CD14-positive monocyte (primary cell): ENCODE measurements at regions not wholly inside any gene's neighbourhood (a gene's known extent, or its start where the extent isn't known, plus 50 kb on each side); places are given as distances from the start of the nearest gene placed in this dataset.

Source experiments
- DNase-seq, 3 donors: peaks; one replicate each; pipeline ENCODE4 v3.0.0-alpha.2; 2011 to 2022
- H2AFZ ChIP-seq: 2 replicates; pipeline ENCODE4 v1.6.0; 2012; ENCODE audit warnings: mild to moderate bottlenecking, low read depth, low read length, inconsistent platforms; ENCODE audit not compliant: insufficient read depth, poor library complexity, severe bottlenecking
- H3K27ac ChIP-seq, 2 donors: 1 replicate in 1 of 2; 2 replicates in 1 of 2; pipeline ENCODE4 v1.5.1; 2012 to 2013; ENCODE audit warnings: low read length in 2 of 2, control low read depth in 1 of 2, inconsistent platforms in 1 of 2, low read depth in 1 of 2, mild to moderate bottlenecking in 1 of 2
- H3K27me3 ChIP-seq, 2 donors: one replicate each; pipeline versions ENCODE4 v1.6.0 to v1.6.1; 2011 to 2013; ENCODE audit warnings: low read length in 2 of 2; ENCODE audit not compliant: control insufficient read depth in 2 of 2, insufficient read depth in 2 of 2
- H3K36me3 ChIP-seq, 2 donors: replicated peaks in 1 of 2; 1 replicate in 1 of 2; 2 replicates in 1 of 2; pipeline versions ENCODE4 v1.5.1 to v1.6.1; 2012 to 2013; ENCODE audit warnings: low read length in 2 of 2, control low read depth in 1 of 2, inconsistent platforms in 1 of 2, mild to moderate bottlenecking in 1 of 2; ENCODE audit not compliant: insufficient read depth in 2 of 2, control insufficient read depth in 1 of 2
- H3K4me1 ChIP-seq, 2 donors: 1 replicate in 1 of 2; 2 replicates in 1 of 2; pipeline versions ENCODE4 v1.5.1 to v1.6.1; 2012 to 2013; ENCODE audit warnings: low read length in 2 of 2, control low read depth in 1 of 2, inconsistent platforms in 1 of 2, mild to moderate bottlenecking in 1 of 2, moderate library complexity in 1 of 2; ENCODE audit not compliant: insufficient read depth in 2 of 2, control insufficient read depth in 1 of 2
- H3K4me2 ChIP-seq: replicated peaks from 2 replicates; pipeline ENCODE3; 2012; ENCODE audit warnings: low read length, moderate library complexity, mild to moderate bottlenecking; ENCODE audit not compliant: poor library complexity, severe bottlenecking; ENCODE audit errors: extremely low read depth
- H3K4me3 ChIP-seq, 3 experiments: fragments of 200-600 bp in 1 of 3; sonication (generic) in 1 of 3; replicated peaks in 1 of 3; 1 replicate in 2 of 3; 2 replicates in 1 of 3; pipeline ENCODE4 v1.5.1; 2011 to 2013; ENCODE audit warnings: low read length in 3 of 3, mild to moderate bottlenecking in 3 of 3, control low read depth in 2 of 3, low read depth in 2 of 3, inconsistent platforms in 1 of 3, moderate library complexity in 1 of 3
- H3K79me2 ChIP-seq: 2 replicates; pipeline ENCODE4 v1.6.0; 2012; ENCODE audit warnings: mild to moderate bottlenecking, control low read depth, inconsistent platforms, low read length, moderate library complexity; ENCODE audit not compliant: insufficient read depth
- H3K9ac ChIP-seq: 2 replicates; pipeline ENCODE4 v1.6.0; 2017; ENCODE audit warnings: low read length, mild to moderate bottlenecking; ENCODE audit not compliant: insufficient read depth, poor library complexity, severe bottlenecking
- H3K9me3 ChIP-seq, 2 donors: replicated peaks in 1 of 2; 1 replicate in 1 of 2; 2 replicates in 1 of 2; pipeline versions ENCODE4 v1.5.1 to v1.6.1; 2012 to 2013; ENCODE audit warnings: low read length in 2 of 2, control low read depth in 1 of 2; ENCODE audit not compliant: control insufficient read depth in 1 of 2, insufficient read depth in 1 of 2
- H4K20me1 ChIP-seq: 2 replicates; pipeline ENCODE4 v1.6.0; 2012; ENCODE audit warnings: mild to moderate bottlenecking, low read length, control low read depth, moderate library complexity; ENCODE audit not compliant: insufficient read depth
- H3K27ac Mint-ChIP-seq, 7 donors: one replicate each; pipeline ENCODE4 v1.8.0; 2020; ENCODE audit warnings: mild to moderate bottlenecking in 7 of 7, mixed read lengths in 7 of 7, moderate library complexity in 6 of 7, inconsistent platforms in 2 of 7
- H3K27me3 Mint-ChIP-seq, 3 donors: one replicate each; pipeline ENCODE4 v1.8.0; 2021 to 2022; ENCODE audit warnings: low read depth in 3 of 3, mild to moderate bottlenecking in 3 of 3, mixed read lengths in 3 of 3, moderate library complexity in 3 of 3, inconsistent platforms in 1 of 3
- H3K36me3 Mint-ChIP-seq, 2 donors: one replicate each; pipeline ENCODE4 v1.8.0; 2020; ENCODE audit warnings: mixed read lengths in 2 of 2, inconsistent platforms in 1 of 2, mild to moderate bottlenecking in 1 of 2
- H3K4me1 Mint-ChIP-seq: one replicate; pipeline ENCODE4 v1.8.0; 2020; ENCODE audit warnings: mild to moderate bottlenecking, mixed read lengths
- H3K4me3 Mint-ChIP-seq, 2 donors: one replicate each; pipeline ENCODE4 v1.8.0; 2020; ENCODE audit warnings: mild to moderate bottlenecking in 2 of 2, mixed read lengths in 2 of 2, moderate library complexity in 1 of 2
- H3K9me3 Mint-ChIP-seq, 7 donors: one replicate each; pipeline ENCODE4 v1.8.0; 2020 to 2022; ENCODE audit warnings: mixed read lengths in 7 of 7, mild to moderate bottlenecking in 6 of 7, moderate library complexity in 6 of 7, inconsistent platforms in 2 of 7
- WGBS: methylation state at CpG from one replicate; pipeline ENCODE4 v1.1.5; 2013; ENCODE audit warnings: missing lambda C conversion rate; ENCODE audit not compliant: insufficient coverage; 5-methylcytosine and 5-hydroxymethylcytosine counted together
- intact Hi-C, 2 donors: fragments of 100-400 bp; cut with micrococcal nuclease; formaldehyde crosslinking; loops; one replicate each; pipeline versions ENCODE4 v1.15.0 to v1.15.1; 2023
- TF ChIP-seq, protein P1 (sequence below): fragments of 200-600 bp; IDR thresholded peaks from one replicate; pipeline ENCODE4 v1.8.0; 2022; ENCODE audit warnings: antibody characterized with exemption, mild to moderate bottlenecking

DNA sequence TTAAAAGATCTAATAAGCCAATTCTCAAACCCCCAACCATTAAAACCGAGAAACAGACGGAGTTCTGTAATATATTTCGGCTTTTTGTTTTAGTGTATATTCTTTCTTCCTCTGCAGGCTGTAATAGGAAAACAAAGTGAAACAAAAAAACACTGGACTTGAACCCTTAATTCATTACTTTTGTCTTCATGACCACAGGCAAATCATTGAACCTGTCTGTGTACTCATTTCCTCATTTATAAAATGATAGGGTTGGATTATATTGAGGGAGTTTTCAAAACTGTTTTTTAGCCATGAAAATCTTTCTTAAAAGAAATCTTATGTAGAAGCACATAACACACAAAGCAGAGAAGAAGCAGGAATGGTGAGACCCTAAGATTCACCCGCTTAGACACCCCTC, 278.8 kb downstream of the CD83 start:
- intact Hi-C loops, result no loop called here
- peaks cover 0 to 4% (median 1%) of the 10 kb centered on the region in 7 donors for H3K9me3 Mint-ChIP-seq
- peaks cover 10% of the 10 kb centered on the region for H3K4me1 Mint-ChIP-seq
- no peak overlapping the region for H2AFZ ChIP-seq
- peaks cover 0 to 3% of the 10 kb centered on the region in 2 donors for H3K4me1 ChIP-seq
- H3K9me3 ChIP-seq, result no peaks in the 10 kb centered on the region
- no peaks in the 10 kb centered on the region for H3K36me3 Mint-ChIP-seq
- TF ChIP-seq, protein P1, sequence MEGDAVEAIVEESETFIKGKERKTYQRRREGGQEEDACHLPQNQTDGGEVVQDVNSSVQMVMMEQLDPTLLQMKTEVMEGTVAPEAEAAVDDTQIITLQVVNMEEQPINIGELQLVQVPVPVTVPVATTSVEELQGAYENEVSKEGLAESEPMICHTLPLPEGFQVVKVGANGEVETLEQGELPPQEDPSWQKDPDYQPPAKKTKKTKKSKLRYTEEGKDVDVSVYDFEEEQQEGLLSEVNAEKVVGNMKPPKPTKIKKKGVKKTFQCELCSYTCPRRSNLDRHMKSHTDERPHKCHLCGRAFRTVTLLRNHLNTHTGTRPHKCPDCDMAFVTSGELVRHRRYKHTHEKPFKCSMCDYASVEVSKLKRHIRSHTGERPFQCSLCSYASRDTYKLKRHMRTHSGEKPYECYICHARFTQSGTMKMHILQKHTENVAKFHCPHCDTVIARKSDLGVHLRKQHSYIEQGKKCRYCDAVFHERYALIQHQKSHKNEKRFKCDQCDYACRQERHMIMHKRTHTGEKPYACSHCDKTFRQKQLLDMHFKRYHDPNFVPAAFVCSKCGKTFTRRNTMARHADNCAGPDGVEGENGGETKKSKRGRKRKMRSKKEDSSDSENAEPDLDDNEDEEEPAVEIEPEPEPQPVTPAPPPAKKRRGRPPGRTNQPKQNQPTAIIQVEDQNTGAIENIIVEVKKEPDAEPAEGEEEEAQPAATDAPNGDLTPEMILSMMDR, result no peak
- no peaks in the 10 kb centered on the region for H3K79me2 ChIP-seq
- no CpG with 5 or more reads among the region's 4 CpGs for WGBS
- H4K20me1 ChIP-seq, result no peaks in the 10 kb centered on the region
- H3K27ac ChIP-seq, result no peak overlapping the region
- no peak overlapping the region for H3K9ac ChIP-seq
- no peaks in the 10 kb centered on the region for H3K27me3 ChIP-seq
- no peak overlapping the region for H3K4me3 ChIP-seq
- no peak overlapping the region for H3K4me2 ChIP-seq
- peaks cover 3 to 4% (median 4%) of the 10 kb centered on the region in 3 donors for H3K27me3 Mint-ChIP-seq
- no peak overlapping the region for H3K27ac Mint-ChIP-seq
- no peak for DNase-seq
- H3K36me3 ChIP-seq, result no peaks in the 10 kb centered on the region
- H3K4me3 Mint-ChIP-seq, result no peak overlapping the region

DNA sequence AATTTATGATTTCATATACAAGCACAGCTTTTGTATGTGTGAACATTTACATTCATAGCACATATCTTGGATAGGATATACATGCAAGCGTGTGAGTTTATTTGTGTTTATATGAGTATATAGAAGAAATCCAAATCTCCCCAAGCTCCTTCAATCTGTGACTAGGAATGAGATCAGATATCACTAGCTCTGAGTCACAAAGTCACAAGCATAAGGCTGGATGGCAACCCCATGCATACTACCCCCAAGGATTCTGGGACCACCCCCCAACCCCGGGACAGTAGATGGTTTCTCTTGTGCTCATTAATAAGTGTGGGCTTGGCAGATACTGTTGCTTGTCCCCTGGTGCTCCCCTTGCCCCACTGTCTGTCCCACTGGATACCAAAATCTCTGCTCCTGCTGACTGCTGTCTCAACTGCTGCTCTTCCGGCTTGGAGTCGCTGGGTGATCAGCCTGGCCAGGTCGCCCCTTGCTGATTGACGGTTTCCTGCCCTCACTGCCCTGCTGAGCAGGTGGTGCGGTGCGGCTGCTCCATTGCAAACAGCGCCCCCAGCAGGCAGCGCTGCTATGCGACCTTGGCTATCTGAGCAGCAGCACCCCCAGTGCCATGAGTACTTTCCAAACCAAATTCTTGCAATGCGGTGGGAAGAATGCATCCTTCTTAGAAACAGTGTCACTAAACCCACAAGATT, 279.4 kb downstream of the CD83 start:
- 35% methylated on average over 9 of the region's 12 CpGs for WGBS
- intact Hi-C loops, result no loop called here
- Mint-ChIP-seq H3K36me3 (no peaks in the 10 kb centered on the region), H3K27me3 (peaks cover 3 to 4% (median 3%) of the 10 kb centered on the region in 3 donors), H3K4me1 (peaks cover 10% of the 10 kb centered on the region), H3K9me3 (peaks cover 0 to 6% (median under 1%) of the 10 kb centered on the region in 7 donors), H3K4me3 (no peak overlapping the region), H3K27ac (peak overlapping the region in 1 of 7 donors; percentile 16)
- Histone ChIP-seq H3K4me2 (no peak overlapping the region), H3K79me2 (no peaks in the 10 kb centered on the region), H3K9ac (no peak overlapping the region), H4K20me1 (no peaks in the 10 kb centered on the region), H3K27ac (no peak overlapping the region), H3K9me3 (no peaks in the 10 kb centered on the region), H3K36me3 (no peaks in the 10 kb centered on the region), H3K27me3 (no peaks in the 10 kb centered on the region), H2AFZ (no peak overlapping the region), H3K4me1 (peaks cover 0 to 3% of the 10 kb centered on the region in 2 donors), H3K4me3 (no peak overlapping the region)
- TF ChIP-seq, protein P1, result peak; percentile 56
- peak in 2 of 3 donors; percentile 16 to 18 for DNase-seq
